ENCODE measurements at regions not wholly inside any gene's neighbourhood (a gene's known extent, or its start where the extent isn't known, plus 50 kb on each side); places are given as distances from the start of the nearest gene placed in this dataset.
A peak's percentile ranks its signal among the peaks of the same experiment; 100 is the strongest.

DNA sequence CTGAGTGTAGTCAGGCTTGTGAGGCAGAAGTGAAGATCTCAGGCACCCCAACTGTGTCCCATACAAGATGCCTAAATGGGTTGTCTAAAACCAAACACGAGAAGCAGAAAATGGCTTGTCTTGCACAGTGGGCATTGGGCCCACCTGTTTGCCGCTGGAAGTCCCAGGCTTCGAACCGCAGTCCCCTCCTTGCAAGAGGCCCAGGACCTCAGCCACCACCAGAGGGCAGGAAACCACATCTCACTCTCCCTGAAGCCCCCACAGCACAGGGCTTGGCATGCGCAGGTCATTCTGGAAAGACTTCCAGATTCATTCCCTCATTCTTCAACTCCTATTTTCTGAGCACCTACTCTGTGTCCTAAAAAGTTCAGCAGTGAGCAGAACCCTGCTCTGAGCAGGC lies 973.7 kb downstream of the UQCRFS1 start:
- peak; percentile 17 for DNase-seq (ENCODE audit: low spot score)

DNA sequence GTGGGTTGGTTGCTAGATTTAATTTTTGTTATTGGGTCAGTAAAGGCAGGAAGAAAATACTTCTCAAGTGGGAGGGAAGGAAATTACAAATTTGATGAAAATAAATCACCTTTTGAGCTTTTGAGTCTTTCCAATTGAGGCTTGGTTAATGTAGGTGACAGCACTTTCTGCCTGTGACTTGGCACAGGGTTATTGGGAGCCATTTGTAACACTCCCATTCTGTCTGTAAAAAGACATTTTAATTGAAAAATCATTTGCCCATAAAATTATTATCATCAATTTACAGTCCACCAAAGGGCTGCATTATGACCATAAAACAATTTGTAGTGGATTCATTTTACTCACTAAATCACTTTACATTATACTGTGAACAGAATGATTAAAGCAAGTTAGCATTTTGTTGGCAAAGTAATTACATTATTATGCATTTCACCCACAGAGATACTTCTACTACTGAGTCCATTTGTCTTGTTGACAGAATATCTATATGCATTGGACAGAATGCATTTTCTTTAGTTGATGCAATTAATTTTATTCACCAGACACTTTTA lies 974.6 kb downstream of the UQCRFS1 start:
- DNase-seq (ENCODE audit: low spot score), result no peak

DNA sequence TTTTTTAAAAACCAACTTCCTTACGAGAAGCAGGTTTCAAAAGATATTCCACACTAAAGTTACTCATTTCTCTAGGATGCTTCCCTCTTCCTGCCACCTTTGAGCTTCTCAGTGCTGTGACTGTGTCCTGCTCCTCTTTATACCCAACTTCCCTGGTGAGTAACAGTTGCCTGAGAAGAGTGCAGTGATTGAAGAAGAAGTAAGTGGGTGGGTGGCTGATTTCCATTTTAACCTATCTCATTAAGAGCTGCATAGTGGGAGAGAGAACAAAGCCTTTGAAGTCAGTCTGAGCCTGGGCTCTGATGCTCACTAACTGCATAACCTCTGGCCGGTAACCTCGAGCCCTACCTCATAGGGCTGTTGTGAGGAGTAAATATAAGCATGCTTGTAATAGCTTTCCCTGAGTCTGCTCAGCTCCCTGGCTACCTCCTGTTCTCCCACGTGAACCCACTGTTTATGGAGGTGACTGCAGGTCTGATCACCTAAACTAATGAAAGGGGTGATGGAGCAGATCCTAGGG lies 977.3 kb downstream of the UQCRFS1 start:
- no peak for DNase-seq (ENCODE audit: low spot score)

DNA sequence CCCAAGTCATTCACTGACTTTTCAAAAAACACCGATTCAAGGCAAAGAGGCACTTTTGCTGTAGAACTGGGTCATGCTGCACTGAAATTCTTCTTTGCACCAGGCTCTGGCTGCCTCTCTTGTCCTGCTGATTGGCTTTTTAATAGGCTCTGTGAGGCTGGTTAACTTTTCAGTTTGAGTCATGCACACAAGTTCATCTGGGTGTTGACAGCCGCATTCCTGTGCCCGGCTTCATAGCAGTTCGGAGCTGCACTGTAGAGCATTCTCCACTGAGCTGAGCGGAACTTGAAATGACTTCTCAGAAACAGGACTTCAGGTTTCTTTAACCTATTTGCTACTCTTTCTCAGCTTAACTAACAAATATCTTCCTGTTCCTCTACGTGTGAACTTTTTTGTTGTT lies 978.3 kb downstream of the UQCRFS1 start:
- DNase-seq (ENCODE audit: low spot score), result no peak

DNA sequence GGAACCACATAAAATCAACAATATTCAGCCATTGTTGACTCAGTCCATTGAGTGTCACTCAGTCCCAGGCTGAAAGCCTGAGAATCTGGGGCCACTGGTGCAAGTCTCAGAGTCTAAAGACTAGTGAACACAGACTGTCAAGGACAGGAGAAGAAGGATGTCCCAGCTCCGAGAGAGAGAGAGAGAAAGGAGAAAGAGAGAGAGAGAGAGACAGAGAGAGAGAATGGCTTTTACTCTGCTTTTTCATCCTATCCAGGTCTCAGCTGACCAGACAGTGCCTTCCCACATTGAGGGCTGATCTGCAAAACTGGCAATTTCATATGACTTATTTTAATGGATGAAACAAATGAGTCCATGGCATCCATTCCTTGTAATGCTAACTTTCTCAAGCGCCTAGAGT lies 984.1 kb downstream of the UQCRFS1 start:
- DNase-seq (ENCODE audit: low spot score), result no peak

DNA sequence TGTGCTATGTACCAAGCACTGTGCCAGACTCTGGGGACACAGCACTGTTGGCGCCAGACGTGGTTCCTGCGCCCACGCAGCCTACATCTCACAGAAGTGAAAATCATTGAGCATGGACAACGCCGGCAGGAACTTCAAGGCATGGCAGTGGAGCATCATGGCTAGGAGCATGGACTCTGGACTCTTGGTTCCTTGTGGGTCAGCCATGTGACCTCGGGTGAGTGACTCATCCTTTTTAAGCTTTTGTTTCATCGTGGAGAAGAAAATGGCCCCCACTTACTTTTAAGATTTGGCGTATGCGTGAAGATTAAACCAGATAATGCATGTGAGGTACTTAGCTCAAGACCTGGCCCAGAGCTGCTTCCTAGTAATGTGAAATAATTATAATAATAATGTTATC lies 988.5 kb downstream of the UQCRFS1 start:
- DNase-seq (ENCODE audit: low spot score), result no peak

DNA sequence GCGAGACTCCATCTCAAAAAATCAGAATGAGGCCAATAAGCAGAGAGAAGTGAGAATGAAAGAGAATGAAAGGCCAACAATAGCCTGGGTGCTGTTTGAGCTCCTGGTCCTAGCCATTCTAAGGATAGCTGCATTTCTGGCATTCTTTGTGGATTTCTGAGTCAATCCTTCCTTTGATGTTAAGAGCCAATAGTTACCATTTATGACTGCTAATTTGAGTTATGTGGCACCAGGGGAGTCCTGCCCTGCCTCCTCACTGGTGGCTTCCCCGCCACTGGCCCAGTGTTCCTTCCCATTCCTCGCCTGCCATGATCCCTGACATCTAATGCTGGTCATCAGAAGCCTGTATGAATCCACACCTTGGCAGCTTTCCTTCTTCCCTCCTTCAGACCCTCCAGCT lies 991.2 kb downstream of the UQCRFS1 start:
- DNase-seq (ENCODE audit: low spot score), result no peak

DNA sequence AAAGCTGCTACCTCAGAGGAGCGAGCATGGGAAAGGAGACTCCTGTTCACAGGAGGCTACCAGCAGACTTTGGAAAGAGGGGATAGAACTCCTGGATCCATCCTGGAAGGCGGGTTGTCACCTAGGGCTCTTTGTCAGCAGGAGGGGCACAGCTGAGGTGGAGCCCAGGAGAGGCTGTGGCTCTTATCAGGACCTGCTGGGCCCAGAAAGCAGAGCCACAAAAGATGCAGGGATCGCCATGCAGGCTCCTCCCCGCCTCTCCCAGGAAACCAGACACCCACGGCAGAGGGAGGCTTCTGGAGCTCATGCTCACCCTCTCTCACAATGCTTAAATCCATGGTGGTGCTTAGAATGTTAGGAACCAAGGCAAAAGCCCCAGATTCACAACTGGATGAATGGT lies 994.2 kb downstream of the UQCRFS1 start:
- DNase-seq (ENCODE audit: low spot score), result no peak

DNA sequence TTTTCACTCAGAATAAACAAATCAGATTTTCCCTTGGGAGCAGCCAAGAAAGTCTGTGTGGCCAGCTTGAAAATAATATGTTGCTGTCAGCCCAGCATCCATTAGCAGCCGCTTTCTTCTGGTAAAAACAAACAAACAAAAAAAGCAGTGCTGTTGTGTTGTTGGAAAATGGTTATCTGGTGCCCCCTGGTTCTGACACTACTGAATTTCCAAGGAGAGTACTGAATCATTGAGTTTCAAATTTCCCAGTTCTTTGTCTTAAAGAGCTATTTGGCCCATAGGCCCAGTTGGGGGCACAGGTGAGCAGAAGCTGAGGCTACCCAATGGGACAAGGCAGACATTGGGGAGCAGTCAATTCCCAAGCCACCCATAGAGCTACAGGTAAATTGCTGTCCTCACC lies 995.9 kb downstream of the UQCRFS1 start:
- DNase-seq (ENCODE audit: low spot score), result no peak

DNA sequence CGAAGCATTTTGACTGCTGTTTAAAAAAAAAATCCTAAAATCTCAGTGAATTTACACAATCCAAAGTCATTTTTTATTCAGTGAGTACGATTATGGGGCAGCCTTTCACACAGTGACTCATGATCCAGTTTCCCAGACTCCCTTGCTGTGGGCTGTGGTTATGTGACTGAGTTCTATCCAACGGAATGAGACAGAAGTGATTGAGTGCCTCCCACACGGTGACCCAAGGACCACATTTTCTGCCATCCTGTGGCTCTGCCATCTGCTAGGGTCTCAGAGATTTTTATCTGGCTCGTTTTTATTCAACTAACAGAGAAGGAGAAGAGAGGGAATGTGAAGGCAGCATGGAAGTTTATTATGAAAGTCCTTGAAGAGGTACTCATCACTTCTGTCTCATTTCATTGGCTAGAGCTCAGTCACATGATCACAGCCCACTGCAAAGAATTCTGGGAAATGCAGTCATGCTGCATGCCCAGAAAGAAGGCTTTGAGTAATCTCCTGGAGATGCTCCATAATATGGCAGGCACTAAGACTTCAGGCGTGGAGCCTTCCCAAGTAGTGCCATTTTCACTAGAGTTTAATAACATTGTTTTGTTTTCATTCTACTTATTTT lies 999.4 kb downstream of the UQCRFS1 start:
- DNase-seq (ENCODE audit: low spot score), result peak; percentile 38

DNA sequence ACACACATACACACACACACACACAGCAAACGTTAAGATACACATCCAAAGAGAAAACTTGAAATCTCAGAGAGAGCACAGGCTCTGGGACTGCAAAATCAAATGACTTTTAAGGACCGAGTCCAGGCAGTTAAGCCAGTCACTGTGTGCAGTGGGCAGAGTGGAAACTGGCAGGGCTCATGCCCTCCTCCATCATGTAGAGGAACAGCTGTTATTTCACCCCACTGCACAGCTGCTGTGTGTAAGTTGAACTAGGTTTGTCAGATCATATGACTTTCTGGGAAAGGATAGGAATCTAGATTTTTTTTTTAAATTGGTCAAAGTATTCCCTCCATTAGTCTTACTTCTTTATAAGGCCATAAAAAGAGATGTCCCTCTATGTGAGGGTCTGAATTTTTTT lies 1002.1 kb downstream of the UQCRFS1 start:
- no peak for DNase-seq (ENCODE audit: low spot score)

DNA sequence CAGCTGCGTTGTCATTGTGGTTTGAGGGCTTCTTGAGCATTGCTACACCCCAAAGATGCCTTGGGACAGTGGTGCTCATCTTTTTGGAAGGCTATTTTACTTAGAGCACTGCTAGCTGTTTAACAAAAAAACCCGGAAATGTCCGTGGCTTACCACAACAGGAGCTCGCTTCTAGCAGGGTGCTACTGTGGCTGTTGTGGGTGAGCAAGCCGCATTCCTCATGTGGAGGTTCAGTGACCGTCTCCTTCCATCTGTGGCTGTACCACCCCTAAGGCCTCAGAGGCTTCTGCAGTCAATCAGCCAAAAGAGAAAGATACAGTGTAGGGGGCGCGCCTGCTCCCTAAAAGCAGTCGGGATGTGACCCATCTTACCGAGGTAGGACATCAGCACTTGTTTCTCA lies 1004.2 kb downstream of the UQCRFS1 start:
- no peak for DNase-seq (ENCODE audit: low spot score)

DNA sequence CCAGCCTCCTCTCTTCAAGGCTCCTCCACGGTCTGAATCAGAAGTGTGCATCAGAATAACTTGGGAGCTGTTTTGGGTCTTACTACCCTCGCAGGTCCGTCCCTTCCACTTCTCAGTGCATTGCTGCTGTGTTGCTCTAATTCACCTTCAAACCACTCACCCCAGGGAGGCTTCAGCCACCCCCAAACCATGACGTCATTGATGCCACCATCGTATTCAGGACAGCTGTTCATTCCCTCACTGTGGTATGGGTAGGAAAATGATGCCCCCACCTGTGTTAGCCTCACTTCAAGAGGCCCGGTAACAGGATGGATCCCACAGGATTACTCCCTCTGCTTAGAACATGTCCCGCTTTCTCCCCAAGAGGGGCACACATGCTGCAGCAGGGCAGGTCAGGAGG lies 1005.7 kb downstream of the UQCRFS1 start:
- DNase-seq (ENCODE audit: low spot score), result no peak

DNA sequence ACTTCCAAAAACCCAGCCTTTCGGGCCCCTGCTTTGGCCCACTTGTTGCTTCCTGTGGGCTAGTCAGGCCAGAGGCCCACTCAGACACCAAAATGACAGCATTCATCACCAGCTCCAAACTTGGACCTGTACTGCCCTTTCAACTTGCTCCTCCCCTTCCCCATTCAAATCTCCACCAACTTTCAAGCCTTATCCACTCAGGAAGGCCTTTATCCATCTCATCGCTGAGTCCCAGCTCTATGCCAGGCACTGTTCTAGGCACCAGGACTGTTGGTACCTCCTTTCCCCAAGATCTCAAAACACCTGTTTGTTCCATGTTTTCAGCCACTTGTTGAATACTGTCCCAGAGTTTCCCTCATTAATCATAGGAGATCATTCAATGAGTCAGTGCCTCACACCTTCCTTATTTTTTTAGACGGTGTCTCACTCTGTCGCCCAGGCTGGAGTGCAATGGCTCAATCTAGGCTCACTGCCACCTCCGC lies 1011.4 kb downstream of the UQCRFS1 start:
- no peak for DNase-seq (ENCODE audit: low spot score)

DNA sequence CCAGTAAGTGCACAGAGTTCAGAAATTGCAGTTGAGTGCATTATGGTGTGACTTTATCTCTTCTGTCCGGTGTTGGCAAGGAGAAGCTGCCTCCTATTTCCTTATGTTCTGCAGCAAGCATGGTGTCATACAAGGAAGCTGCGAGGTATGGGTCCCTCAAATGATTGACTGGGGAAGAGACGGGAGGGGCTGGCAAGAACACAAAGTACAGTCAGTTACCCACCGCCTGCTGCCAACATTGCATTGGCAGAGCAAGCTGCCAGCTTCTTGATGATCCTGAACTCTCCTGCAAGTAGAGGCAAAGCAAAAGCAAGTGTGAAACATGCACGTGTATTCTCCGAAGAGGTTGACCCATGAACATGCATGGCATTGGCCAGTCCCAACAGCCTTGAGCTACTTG lies 1013.6 kb downstream of the UQCRFS1 start:
- no peak for DNase-seq (ENCODE audit: low spot score)

DNA sequence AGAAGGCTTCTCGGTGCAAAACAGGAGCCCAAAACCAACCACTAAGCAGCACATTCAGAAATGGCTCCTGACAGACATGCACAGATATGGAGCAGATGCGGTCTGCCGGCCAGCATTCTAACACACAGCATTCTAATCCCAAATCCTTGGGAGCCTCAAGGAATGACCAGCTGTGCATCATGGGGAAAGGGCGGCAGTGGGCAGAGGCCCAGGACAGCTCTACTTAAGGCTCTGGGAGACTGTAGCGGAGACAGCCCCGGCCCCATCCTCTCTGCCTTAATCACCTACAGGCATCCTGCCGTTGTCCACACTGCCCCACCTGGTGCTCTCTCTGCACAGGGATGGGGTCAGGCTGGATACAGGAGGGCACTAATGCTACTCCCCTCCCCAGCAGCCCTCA lies 1016.0 kb downstream of the UQCRFS1 start:
- no peak for DNase-seq (ENCODE audit: low spot score)

DNA sequence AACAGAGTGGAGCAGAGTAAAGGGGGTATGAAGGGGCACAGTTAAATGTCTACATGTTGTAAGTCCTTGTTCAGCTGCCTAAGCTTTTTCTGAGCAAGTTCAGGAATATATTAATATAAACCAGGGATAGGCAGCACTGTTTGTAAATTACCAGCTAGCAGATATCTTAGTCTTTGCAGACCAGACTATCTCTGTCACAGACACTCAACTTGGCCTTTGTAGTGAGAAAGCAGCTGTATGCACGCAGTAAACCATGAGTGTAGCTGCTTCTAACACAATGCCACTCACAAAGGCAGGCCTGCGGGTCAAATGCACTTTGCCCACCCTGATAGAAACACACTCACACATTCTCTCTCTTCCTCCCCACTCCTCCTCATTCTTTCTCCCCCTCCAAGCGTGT lies 1016.9 kb downstream of the UQCRFS1 start:
- DNase-seq (ENCODE audit: low spot score), result no peak

DNA sequence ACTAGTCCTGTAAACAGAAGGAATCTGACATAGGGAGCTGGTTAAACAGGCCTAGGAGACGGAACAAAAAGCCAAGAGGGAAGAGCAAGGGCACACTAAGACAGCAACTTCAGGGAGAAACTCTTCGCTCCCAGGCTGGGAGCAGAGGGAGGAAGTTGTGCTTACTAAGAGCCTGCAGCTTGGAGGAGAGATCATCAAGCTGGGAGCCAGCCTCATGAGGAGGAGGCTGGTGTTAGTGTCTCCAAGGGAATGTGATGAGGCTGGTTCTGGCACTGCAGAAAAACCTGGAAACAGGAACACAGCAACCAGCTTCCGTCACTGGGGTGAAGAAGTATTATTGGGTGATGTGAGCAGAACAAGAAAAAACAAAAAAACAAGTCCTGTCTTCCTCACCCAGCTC lies 1027.3 kb downstream of the UQCRFS1 start:
- DNase-seq (ENCODE audit: low spot score), result no peak

DNA sequence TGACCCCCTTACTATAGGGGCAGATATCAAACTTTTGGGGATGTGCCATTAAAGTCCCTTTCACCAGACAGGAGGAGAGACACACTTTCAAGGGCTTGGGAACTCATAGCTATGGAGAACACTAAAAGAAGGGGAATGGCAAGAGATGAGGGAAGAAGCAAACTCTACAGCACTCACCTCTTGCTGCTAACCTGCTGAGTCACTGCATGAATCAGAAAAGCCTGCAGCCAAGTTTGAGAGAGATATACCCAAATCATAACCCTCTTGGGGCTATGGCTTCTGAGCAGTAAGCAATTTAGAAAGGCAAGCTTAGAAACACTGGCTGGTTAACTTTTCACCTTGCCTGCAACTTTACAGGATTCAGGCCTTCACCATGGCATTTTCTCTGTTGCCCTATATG lies 1028.0 kb downstream of the UQCRFS1 start:
- no peak for DNase-seq (ENCODE audit: low spot score)

DNA sequence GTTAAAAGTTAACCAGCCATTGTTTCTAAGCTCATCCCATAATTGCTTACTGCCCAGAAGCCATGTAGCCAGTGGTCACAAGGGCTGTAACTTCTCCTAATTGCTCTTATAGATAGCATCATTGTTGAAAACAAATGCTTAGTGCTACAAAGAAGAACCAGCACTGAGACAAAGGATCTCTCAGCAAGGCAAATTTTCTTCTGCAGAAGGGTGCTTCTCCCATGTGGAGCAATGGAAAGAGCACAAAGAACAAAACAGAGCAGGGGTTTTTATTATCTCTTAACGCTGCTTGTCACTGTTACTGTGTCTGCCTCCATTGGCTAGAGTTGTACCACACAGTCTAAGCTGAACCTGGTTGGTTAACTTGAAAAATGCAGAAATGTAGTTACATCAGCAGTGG lies 1036.8 kb downstream of the UQCRFS1 start:
- no peak for DNase-seq (ENCODE audit: low spot score)

DNA sequence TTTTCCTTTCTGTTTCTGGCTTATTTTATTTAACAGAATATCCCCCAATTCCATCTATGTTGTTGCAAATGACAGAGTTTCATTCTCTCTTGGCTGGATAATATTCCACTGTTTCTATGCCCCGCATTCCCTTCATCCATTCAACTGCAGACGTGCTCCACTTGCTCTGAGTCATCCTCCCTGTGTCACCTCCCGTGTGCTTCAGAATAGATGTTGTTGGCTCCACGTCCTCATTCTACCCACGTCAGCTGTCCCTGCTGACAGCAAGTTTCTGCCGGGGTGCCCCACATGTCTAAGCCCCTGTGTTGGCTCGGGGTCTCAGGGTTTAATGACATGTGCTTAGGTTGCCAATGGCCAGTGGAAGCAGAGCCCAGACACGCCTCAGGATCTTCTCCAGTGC lies 1041.0 kb downstream of the UQCRFS1 start:
- DNase-seq (ENCODE audit: low spot score), result no peak

DNA sequence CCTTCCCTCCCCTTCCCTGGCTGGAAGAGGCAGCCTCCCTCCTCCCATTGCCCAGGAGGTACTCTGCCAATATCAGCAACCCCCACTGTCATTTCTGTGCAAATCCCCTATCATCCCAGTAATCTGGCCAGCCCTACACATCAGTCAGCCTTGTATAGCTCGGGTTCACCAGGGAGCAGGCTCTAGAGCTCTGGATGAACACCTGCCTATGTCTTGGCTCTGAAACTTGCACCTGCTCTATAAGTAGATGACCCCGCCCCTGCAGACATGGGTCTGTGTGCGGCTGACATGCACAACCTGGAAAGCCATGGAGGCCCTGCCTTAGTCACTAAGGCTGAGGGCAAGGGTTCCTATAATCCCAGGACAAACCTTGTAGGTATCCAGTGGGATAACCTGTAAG lies 1042.9 kb downstream of the UQCRFS1 start:
- DNase-seq (ENCODE audit: low spot score), result no peak

DNA sequence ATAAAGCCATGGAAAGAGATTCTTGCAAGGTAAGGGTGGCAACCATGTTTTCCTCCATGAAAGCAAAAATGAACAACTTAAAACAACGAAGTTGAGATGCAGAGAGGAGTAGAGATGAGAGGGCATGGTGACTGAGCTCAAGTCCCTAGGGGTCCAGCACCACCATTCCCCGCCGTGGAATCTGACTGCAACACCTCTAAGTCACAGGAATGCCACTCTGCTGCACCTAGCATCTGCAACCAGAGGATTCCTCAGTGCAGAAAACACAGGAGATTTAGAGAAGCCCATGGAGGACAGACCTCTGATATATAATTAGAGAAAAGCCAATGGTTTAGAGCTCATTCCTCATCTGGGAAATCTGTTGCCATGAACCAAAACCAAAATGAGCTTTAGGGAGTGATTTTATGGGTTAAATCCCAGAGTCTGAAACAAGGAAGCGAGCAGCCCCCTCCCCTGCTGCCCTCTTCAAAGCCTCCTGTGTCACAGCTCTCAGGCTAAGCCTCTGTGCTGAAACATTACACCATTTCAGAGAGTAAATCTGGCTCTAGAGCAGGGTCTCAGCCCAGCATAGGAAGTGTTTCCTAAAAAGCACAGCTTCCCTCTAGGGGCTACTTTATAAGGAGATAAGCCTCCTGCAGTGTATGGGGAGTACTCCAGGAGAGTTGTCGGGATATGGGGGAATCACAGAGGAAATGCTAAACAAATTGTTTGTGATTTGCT lies 1043.6 kb downstream of the UQCRFS1 start:
- no peak for DNase-seq (ENCODE audit: low spot score)

Data from HT-29 (cell line).